K562 (cell line): ENCODE measurements at regions not wholly inside any gene's neighbourhood (a gene's known extent, or its start where the extent isn't known, plus 50 kb on each side); places are given as distances from the start of the nearest gene placed in this dataset.

Experiments used
- CBFA2T3 ChIP-seq: fragments of 450-650 bp; IDR thresholded peaks from 2 replicates; pipeline ENCODE4 v1.6.1; 2017
- CLOCK ChIP-seq: fragments of 250-450 bp; sonication (Bioruptor Pico); IDR thresholded peaks from 2 replicates; pipeline ENCODE4 v1.4.0; 2020; ENCODE audit warnings: mild to moderate bottlenecking, moderate library complexity, borderline replicate concordance
- CREB5 ChIP-seq: fragments of 250-450 bp; sonication (Bioruptor Pico); IDR thresholded peaks from 2 replicates; pipeline ENCODE4 v1.5.0; 2020; ENCODE audit warnings: mild to moderate bottlenecking
- FOXO4 ChIP-seq: fragments of 450-650 bp; formaldehyde crosslinking; IDR thresholded peaks from 2 replicates; pipeline ENCODE4 v1.4.0; 2020; ENCODE audit warnings: mild to moderate bottlenecking, moderate library complexity
- HES1 ChIP-seq: fragments of 450-650 bp; IDR thresholded peaks from 2 replicates; pipeline ENCODE4 v1.6.1; 2016; ENCODE audit warnings: low read depth, mild to moderate bottlenecking, moderate library complexity

- TF ChIP-seq FOXO4 (CRISPR knock-in tag) (no peak), CREB5 (CRISPR knock-in tag) (no peak), HES1 (no peak), CLOCK (no peak), CBFA2T3 (no peak)
- TF ChIP-seq, all 486 proteins: peak for 0
Measured at GRCh38 chr1:108077991-108078390, 113.0 kb upstream of the VAV3 start (continued).
